Tibial nerve (tissue), 4 donors: ENCODE measurements at regions not wholly inside any gene's neighbourhood (a gene's known extent, or its start where the extent isn't known, plus 50 kb on each side); places are given as distances from the start of the nearest gene placed in this dataset.

Experiments
- EP300 ChIP-seq, 2 donors: sonication (generic); formaldehyde crosslinking; IDR thresholded peaks; one replicate each; pipeline ENCODE4 v1.6.1; 2017; ENCODE audit warnings: antibody characterized with exemption in 2 of 2, mild to moderate bottlenecking in 1 of 2
- TF ChIP-seq, protein P1 (sequence below), 5 experiments: fragments of 200-600 bp in 3 of 5; fragments of 450-650 bp in 2 of 5; sonication (generic) in 3 of 5; IDR thresholded peaks; one replicate each; pipeline ENCODE4 v1.5.1; 2016 to 2019; ENCODE audit warnings: antibody characterized with exemption in 5 of 5, mild to moderate bottlenecking in 3 of 5, moderate library complexity in 2 of 5

DNA sequence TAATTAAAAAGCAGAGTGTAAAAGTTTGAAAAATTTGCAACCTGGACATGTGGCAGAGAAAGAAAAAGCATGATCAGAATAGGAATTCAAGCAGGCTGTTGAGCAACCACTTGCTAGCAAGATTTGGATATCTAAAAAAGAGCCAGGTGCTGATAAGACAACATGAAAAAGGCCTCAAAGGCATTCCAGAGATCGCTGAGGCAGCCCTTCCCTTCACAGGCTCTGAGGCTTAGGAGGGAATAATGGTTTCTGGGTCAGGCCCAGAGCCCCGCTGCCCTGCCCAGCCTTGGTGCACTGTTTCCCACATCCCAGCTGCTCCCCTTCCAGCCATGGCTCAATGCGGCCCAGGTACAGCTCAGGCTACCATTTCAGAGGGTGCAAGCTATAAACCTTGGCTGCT lies 64.1 kb upstream of the EEPD1 start:
- TF ChIP-seq, protein P1, sequence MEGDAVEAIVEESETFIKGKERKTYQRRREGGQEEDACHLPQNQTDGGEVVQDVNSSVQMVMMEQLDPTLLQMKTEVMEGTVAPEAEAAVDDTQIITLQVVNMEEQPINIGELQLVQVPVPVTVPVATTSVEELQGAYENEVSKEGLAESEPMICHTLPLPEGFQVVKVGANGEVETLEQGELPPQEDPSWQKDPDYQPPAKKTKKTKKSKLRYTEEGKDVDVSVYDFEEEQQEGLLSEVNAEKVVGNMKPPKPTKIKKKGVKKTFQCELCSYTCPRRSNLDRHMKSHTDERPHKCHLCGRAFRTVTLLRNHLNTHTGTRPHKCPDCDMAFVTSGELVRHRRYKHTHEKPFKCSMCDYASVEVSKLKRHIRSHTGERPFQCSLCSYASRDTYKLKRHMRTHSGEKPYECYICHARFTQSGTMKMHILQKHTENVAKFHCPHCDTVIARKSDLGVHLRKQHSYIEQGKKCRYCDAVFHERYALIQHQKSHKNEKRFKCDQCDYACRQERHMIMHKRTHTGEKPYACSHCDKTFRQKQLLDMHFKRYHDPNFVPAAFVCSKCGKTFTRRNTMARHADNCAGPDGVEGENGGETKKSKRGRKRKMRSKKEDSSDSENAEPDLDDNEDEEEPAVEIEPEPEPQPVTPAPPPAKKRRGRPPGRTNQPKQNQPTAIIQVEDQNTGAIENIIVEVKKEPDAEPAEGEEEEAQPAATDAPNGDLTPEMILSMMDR (IDR thresholded peaks at IDR 0.05) = no peak
- TF ChIP-seq EP300 (IDR thresholded peaks at IDR 0.05) = no peak
